ENCODE measurements at regions not wholly inside any gene's neighbourhood (a gene's known extent, or its start where the extent isn't known, plus 50 kb on each side); places are given as distances from the start of the nearest gene placed in this dataset.

- no peak overlapping the region for H3K4me3 ChIP-seq (ENCODE audit: low read length)
- H3K79me2 ChIP-seq (replicated peaks; ENCODE audit: insufficient read depth, low read length) = no peaks in the 10 kb centered on the region
- no peaks in the 10 kb centered on the region for H3K36me3 ChIP-seq (ENCODE audit: insufficient read depth, low read length)
- no peak for TF ChIP-seq RAD21 (conservative IDR thresholded peaks at IDR 0.05)
- no peak for TF ChIP-seq POLR2AphosphoS5 (IDR thresholded peaks at IDR 0.05)
- no peak for TF ChIP-seq EZH2 (IDR thresholded peaks at IDR 0.05; ENCODE audit: borderline replicate concordance, insufficient read depth, low read length, poor library complexity, severe bottlenecking)
- TF ChIP-seq TAF1 (IDR thresholded peaks at IDR 0.05; ENCODE audit: low read depth) = no peak
- no peak for TF ChIP-seq MXI1 (conservative IDR thresholded peaks at IDR 0.05; ENCODE audit: poor library complexity, severe bottlenecking)
- TF ChIP-seq EP300 (conservative IDR thresholded peaks at IDR 0.05; ENCODE audit: poor library complexity, severe bottlenecking) = no peak
- TF ChIP-seq CTCF (IDR thresholded peaks at IDR 0.05; ENCODE audit: poor library complexity, severe bottlenecking) = no peak
- TF ChIP-seq SMC3 (conservative IDR thresholded peaks at IDR 0.05; ENCODE audit: poor library complexity) = no peak
- no peak for TF ChIP-seq REST (IDR thresholded peaks at IDR 0.05; ENCODE audit: borderline replicate concordance)
- H3K4me2 ChIP-seq (ENCODE audit: low read length) = no peak overlapping the region
- no peaks in the 10 kb centered on the region for H3K9me2 ChIP-seq (ENCODE audit: insufficient read depth, low read length)
- no peak overlapping the region for H3K27ac ChIP-seq (ENCODE audit: low read length)
- no peaks in the 10 kb centered on the region for H3K27me3 ChIP-seq (ENCODE audit: insufficient read depth, low read depth, low read length)
- no peak overlapping the region for H2AFZ ChIP-seq (ENCODE audit: low read depth, low read length)
- H3K9ac ChIP-seq (ENCODE audit: low read length) = no peak overlapping the region
- H4K20me1 ChIP-seq (ENCODE audit: insufficient read depth) = no peaks in the 10 kb centered on the region
- no peaks in the 10 kb centered on the region for H3K9me3 ChIP-seq (ENCODE audit: low read length)
- H3F3A ChIP-seq (ENCODE audit: insufficient read depth, low read length, poor library complexity, severe bottlenecking) = no peaks in the 10 kb centered on the region
These were observed 66.3 kb upstream of the ETV1 start for GRCh38 chr7:14055813-14056212.

GRCh38 chr7:14054125-14054524 lies 64.7 kb upstream of the ETV1 start:
- Histone ChIP-seq H3F3A (ENCODE audit: insufficient read depth, low read length, poor library complexity, severe bottlenecking) (no peaks in the 10 kb centered on the region), H2AFZ (ENCODE audit: low read depth, low read length) (no peak overlapping the region)

More at GRCh38 chr7:14054125-14054524, 64.7 kb upstream of the ETV1 start:
- no peak overlapping the region for H3K4me2 ChIP-seq (ENCODE audit: low read length)
- no peaks in the 10 kb centered on the region for H3K27me3 ChIP-seq (ENCODE audit: insufficient read depth, low read depth, low read length)
- no peaks in the 10 kb centered on the region for H3K9me2 ChIP-seq (ENCODE audit: insufficient read depth, low read length)
- no peaks in the 10 kb centered on the region for H3K36me3 ChIP-seq (ENCODE audit: insufficient read depth, low read length)
- no peak overlapping the region for H3K9ac ChIP-seq (ENCODE audit: low read length)
- no peaks in the 10 kb centered on the region for H4K20me1 ChIP-seq (ENCODE audit: insufficient read depth)
- no peaks in the 10 kb centered on the region for H3K9me3 ChIP-seq (ENCODE audit: low read length)
- no peak for TF ChIP-seq SMC3 (conservative IDR thresholded peaks at IDR 0.05; ENCODE audit: poor library complexity)
- TF ChIP-seq EZH2 (IDR thresholded peaks at IDR 0.05; ENCODE audit: borderline replicate concordance, insufficient read depth, low read length, poor library complexity, severe bottlenecking) = no peak
- no peak for TF ChIP-seq REST (IDR thresholded peaks at IDR 0.05; ENCODE audit: borderline replicate concordance)
- no peaks in the 10 kb centered on the region for H3K79me2 ChIP-seq (replicated peaks; ENCODE audit: insufficient read depth, low read length)
- H3K27ac ChIP-seq (ENCODE audit: low read length) = no peak overlapping the region
- no peak overlapping the region for H3K4me3 ChIP-seq (ENCODE audit: low read length)

All from neural cell (in vitro differentiated cells).